SK-N-MC (cell line): ENCODE measurements at regions not wholly inside any gene's neighbourhood (a gene's known extent, or its start where the extent isn't known, plus 50 kb on each side); places are given as distances from the start of the nearest gene placed in this dataset.

Experiments used
- EZH2 ChIP-seq: fragments of 200-600 bp; sonication (generic); IDR thresholded peaks from one replicate; pipeline ENCODE4 v1.6.1; 2017; ENCODE audit warnings: antibody characterized with exemption
- FOXP2 ChIP-seq: optimal IDR thresholded peaks from 2 replicates; pipeline ENCODE3; 2011; ENCODE audit warnings: mild to moderate bottlenecking, moderate library complexity; ENCODE audit not compliant: insufficient read depth; ENCODE audit errors: extremely low read length, control extremely low read depth
- POLR2AphosphoS5 ChIP-seq: IDR thresholded peaks from 2 replicates; pipeline ENCODE4 v1.6.1; 2012; ENCODE audit warnings: mild to moderate bottlenecking, low read depth, low read length, borderline replicate concordance

DNA sequence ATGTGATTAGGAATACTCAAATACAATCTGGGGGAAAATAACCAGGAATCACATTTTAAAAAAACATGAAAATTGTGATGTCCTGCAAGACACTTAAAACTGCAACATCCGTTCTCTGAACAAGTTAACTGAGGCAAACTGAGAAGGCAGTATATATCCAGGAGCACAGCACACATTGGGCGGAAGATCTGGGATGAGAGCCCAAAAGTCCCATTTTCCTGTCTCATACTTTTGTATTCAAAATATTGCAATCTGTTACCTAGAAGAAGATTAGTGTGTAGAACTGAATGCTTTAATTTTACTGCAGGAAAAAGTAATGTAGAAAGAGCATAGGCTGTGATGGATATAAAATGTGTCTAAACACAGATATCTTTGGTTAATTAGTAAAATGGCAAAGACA is 276.8 kb upstream of the FANCL start:
- TF ChIP-seq EZH2 (no peak), POLR2AphosphoS5 (no peak), FOXP2 (no peak)
